IPS DF 4.7 (cell line): ENCODE measurements at regions not wholly inside any gene's neighbourhood (a gene's known extent, or its start where the extent isn't known, plus 50 kb on each side); places are given as distances from the start of the nearest gene placed in this dataset.

ENCODE experiments used
- DNase-seq: peaks from one replicate; pipeline ENCODE4 v3.0.0-alpha.2; 2013; ENCODE audit warnings: low spot score; ENCODE audit errors: extremely low read depth

DNA sequence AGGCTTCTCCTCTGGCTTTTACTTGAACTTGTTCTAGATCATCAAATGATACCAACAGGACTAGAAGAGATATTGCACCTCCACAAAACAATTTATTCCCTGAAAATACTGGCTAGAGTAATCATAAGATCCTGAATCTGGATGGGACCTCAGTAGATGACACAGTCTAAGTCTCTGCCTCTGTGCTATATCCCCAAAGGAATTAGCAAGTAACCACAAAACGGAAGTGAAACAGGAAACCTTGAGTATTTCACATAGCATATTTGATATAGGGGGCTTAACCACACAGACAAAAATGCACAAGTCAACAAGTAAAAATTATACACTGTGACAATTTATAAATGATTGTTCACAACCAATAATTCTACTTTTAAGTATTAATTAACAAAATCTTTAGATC is 456.9 kb upstream of the TNP1 start:
- no peak for DNase-seq

DNA sequence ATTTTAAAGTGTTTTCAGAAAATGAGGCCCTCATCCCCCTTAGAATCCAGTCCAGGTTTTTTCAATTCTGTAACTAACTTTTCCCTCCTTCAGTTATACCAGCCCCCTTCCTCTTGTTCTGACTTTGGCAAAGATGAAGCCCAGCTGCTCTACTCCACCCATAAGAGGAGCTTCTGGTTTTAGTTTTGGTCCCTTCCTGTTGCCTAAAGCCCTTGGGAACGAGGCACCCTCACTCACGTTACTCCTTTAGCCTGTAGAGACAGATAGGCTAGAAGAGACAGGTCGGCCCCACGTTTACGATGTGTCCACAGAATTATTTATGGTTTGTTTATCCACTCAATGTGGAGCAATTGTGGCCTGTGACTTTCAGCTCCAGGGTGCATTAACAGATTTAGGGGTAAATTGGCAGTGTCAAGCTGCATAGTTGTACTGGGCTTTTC is 454.2 kb upstream of the TNP1 start:
- no peak for DNase-seq

DNA sequence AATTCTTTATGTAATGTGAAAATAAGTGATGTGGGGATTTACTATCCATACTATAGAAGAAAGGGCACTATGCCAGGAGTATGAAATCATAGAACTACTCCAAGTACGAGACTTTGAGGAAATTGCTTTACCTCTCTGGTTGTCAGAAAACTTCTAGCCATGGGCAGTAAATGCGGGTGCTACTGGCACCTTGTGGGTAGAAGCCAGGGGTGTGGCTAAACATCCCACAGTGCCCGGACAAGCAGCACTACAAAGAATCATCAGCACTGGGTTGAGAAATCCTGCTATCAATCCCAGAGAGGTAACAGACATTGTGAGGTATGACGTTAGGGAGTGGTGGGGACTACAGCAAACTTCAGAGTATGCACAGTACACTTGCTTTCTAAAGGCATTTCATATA is 453.5 kb upstream of the TNP1 start:
- DNase-seq: no peak

DNA sequence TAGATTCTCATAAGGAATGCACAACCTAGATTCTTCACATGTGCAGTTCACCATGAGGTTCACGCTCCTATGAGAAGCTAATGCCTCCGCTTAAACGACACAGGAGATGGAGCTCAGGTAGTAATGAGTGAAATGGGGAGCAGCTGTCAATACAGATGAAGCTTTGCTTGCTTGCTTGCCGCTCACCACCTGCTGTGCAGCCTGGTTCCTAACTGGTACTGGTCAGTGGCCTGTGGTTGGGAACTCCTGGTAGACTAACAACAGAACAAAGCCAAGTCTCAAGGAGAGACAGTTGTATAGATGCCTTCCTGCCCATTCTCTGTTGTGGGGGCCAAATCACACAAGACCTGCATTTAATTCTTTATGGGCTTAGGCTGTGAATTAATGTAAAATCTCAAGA is 449.2 kb upstream of the TNP1 start:
- no peak for DNase-seq

DNA sequence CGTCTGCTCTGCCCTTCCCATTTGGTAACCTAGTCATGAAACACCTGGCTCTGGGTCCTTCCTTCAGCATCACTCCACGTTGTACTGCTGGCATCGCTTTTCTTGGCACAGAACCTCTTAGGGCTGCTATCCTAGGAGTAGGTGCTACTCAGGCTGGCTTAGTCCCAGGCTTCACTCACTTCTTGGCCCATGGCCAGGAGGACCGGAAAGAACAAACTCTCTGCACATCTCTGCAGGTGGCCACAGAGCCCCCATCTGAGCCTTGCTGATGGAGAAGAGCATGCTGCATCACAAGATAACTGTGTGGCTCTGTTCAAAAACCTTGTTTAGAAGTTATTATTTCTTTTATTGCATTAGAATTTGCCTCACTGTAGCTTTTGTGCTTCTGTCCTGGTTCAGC is 447.2 kb upstream of the TNP1 start:
- no peak for DNase-seq

DNA sequence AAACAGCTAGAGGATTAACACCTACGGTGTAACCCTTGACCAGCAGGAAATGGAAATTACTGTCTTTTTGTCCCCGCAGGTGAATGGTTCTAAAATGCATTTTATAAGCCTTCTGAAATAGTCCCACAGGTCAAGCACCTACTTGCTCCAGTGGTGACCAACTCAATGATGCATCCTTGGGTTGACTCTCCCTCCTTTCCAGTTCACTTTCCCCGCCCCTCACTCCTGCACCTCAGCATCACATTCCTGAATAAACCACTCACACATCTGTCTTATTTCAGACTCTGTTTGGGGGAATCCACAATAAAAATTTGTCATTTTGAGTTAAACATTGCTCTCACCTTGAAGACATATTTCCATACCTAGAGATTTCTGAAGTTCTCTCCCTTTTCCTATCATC is 446.0 kb upstream of the TNP1 start:
- DNase-seq: no peak

DNA sequence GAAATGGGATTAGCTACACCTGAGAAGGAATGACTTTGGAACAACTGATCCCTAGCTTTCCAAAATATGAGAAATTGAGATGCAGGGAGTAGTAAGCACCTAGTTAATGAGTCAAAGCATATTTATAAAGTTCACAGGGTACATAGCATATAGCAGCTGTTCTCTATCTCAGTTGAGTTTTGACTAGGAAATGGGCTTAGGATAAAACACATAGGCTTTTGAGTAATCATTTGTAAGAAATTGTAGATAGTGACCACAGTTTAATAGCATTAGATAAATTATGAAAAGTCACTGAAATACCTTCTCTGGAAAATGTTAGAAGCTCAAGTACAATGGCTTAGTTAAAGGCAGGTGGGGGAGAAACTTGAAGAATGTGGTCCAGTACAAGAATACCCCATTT is 444.7 kb upstream of the TNP1 start:
- no peak for DNase-seq

DNA sequence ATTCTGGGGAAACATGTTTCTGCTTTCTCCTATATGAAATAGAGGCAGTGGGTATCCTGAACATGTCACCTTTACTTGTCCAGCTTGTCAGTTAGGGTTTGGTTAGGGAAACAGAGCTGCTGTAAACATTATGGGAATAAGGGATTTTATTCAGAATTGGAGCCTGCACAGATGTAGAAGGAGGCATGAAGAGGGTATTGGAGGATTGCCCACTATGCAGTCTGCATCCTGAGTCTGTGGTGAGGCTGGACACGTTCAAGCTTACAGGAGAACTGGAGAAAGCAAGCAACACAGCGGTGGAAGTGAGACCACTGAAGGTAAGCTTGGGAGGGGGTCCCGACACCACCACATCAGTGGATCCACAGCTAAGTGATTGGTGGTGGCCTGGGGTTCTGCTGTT is 443.0 kb upstream of the TNP1 start:
- DNase-seq: no peak

DNA sequence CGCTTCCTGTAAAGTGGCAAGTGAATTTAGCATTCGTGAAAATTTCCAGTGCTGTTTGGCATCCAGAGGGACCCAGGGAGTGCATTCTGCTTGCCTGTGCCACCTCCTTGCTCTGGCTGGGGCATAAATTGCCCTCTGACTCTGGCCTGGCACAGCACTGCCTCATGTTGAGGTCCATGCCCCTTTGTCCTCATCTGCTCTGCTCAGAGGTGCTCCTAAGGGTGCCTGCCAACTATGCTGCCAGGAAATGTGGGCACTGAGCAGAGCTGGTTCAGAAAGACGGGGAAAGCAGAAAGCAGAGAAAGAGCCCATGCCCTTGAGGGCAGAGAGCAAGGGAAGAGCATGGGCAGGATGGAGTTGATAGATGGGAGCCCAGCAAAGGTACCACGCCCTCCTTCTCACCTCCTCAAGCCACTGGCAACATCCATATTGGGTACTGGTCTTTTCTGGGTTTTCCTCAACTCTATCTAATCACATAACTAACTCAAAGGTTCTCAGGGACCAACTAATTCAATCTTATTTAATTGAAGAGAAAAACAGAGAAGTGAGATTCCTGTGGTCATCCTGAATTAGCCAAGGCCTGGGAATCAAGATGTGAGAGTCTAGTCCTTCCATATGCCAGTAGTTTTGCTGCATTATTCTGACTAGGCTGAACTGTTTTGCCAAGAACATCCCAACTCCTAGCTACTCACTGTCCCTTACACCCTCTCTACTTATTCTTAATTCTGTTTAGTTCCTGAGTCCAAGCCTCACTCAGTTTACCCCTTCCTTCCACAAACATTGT is 441.5 kb upstream of the TNP1 start:
- DNase-seq: no peak

DNA sequence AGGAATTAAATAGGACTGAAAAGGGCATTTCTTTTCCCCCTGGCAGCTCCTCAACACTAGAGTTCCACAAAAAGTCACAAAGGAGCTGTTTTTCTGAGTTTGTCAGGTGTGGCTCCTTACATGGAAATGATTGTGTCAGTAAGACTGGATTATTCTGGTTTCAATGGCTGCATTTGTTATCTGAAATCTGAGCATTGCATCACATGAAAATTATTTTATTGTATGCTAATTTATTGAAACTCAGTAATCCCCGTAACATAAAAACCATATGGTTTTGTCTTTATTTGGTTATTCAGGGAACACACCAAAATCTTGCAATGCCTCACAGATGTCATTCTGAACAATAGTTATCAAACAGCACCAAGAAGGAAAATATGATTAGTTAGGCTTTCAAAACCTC is 439.7 kb upstream of the TNP1 start:
- no peak for DNase-seq

DNA sequence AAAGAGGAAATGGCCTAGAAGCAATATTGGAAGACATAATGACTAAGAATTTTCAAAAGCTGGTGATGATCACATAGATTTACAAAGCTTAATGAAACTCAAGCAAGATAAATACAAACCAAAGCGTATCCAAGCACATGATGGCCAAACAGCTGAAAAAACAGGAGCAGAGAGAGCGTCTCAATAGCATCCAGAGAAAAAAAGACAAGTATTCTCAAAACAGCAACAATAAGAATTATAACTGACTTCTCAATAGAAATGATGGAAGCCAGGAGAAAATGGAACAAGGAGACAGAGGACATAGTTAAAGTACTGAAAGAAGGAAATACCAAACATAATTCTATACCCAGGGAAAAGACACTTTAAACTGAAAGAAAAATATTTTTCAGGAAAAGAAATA is 437.2 kb upstream of the TNP1 start:
- no peak for DNase-seq

DNA sequence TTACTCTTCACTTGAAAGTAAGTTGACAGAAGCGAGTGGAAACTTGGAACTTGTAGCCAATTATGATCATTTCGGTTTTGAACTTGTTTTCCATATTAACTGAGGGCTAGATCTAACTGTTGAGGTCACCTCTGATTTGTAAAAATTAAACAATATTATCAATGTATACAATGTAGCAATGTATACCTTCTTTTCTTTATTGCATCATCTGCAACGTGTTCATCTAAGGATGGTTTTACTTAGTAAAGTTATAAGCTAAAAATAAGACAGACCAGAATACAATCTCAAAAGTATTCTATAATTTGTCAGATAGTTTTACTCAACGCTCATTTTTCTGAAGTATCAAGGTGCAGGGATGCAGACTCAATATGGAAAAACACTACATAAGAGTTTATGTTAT is 435.0 kb upstream of the TNP1 start:
- no peak for DNase-seq

DNA sequence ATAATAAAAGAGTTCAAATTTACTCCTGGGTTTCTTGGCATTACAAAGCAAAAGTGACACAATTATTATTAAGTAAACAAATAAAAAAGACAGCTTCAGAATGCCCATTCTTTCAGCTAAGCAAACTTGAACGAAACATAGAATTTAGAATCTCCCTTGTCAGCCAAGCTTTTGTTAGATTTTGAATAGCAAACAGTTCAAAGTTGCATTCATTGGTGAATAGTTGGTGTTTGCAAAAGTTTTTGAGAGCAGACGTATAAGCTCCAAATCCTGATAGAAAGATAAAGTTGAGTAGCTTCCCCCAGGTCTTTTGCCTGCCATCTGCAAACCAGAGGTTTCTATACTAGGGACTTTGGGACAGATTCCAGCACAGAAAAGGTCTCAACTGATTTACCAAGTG is 434.3 kb upstream of the TNP1 start:
- DNase-seq: no peak

DNA sequence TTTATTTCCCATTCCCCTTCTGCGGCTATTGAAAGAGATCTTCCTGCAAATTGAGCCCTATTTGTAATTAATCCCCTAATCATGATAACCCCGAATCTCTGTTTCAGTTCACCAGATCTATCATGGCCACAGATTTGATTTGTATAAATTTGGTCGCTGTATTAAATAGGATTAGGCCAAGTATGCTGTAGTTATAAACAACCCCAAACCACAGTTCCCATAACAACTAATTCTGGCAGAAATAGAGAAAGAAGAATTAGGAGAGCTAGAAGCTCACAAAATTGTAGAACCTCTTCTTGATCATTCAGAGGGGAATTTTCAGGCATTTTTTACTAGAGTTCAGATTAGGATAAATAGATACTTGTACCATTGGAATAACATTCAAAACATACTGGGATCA is 433.7 kb upstream of the TNP1 start:
- no peak for DNase-seq

DNA sequence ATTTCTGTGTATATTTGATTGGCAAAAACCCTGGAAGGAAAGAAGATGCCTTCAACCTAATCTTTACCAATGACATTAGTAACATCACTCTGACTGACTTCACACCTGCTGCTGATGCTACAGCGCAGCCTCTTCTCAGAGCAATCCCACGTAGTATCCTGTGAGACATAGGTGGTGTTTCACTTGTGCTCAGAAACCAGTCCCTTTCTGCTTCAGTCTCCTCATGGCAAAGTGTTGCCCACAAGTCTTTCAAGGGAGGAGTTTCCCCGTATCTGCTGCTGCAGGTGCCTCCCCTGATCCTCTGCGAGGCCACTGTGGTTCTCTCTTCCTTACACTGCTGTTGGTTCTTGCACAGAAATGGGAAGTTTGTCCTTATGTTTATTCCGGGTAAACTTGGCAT is 433.2 kb upstream of the TNP1 start:
- DNase-seq: no peak

DNA sequence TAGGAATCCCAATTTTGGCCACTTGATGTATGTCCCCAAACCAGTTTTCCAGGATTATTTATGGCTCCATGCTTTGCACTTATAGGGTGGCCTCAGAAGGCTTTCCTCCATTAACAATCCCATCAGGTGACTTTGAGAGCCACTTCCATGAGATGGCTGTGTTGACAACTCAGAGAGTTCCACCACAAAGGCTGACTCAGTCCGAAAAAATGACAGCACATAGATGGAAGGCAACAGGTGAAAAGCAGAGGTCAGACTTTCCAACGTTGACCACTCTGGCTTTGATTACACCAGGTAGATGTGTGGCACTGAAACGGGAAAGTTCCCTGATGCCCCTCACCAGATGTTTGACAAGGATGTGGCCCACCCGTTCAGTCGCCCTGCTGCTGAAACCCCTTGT is 431.4 kb upstream of the TNP1 start:
- no peak for DNase-seq

DNA sequence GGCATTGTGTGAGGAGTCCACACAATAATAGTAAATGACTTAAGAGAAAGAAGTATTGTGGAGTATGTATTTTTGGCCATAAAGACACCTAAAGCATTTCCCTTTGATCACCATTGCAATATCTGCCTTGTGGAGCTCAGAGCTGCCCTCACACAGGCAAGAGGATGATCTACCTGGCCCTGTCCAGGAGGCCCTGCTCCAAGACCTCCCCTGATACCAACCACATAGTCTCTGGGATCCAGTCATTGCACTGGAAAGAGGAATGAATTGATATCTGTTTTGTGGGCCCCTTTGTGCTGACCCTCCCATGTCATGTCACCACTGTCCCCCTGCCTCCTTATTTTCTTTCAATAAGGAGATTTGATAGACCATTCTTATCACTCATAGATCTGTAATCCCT is 430.6 kb upstream of the TNP1 start:
- no peak for DNase-seq

DNA sequence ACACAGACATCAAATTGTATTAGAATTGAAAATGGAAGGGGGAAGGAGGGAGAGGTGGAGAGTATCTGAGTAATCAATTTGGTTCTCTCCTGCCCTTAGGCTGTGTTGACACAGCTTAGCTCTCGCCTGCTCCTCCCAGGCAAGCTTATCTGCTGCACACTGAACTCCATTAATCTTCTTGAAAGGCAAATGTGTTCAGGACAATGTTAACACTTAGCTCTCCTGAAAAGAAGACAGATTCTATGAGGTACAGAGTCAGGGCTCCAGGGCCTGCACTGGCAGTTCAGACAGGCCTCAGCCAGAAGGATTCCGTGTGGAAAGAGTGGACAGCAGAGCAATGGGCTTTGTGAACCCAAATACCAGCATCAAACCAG is 430.0 kb upstream of the TNP1 start:
- no peak for DNase-seq

DNA sequence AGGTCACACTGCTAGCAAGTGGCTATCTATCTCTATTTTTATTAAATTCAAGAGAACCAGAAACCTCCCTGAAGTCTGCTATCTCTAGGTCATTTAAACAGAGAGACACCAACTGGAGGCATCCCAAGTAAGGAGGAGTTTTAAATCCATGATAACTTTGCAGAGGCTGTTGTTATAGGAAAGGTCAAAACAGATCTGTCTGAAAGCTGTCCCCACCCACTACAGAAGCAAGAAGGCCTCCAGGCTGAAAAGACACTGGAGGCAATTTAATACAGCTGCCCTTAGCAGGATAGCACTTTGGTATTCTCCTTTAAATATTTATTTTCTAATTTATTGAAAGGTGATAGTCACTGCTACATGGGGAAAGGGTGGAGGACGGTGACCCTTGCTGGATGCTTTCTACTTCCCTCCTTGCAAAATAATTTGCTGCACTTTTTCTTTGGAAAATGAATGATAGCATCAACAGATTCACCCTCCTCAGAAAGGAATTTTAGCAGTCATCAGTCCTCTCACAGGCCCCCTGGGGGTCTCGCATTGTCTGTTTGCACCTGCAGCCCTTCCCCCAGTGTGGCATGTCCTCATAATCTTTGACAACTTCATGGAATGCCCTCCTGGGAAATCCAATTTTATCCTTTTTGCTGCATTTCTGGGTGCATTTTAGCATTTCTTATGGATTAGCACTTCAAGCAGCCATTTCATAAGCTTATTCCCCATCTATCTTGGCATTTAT is 429.5 kb upstream of the TNP1 start:
- no peak for DNase-seq

DNA sequence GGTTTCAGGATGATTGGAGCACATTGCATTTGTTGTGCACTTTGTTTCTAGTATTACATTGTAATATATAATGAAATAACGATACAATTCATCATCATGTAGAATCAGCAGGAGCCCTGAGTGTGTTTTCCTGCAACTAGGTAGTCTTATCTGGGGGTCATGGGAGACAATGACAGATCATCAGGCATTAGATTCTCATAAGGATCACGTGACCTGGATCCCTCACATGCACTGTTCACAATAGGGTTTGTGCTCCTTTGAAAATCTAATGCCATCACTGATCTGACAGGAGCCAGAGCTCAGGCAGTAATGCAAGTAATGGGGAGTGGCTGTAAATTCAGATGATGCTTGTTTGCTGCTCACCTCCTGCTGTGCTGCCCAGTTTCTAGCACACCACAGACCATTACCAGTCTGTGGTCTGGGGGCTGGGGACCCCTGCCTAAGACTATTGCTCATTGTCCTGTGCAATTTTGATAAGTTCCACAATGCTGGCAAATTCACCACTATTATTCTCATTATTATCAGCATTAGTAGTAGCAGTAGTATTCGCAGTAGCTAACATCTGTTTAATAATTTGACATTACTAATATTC is 428.7 kb upstream of the TNP1 start:
- DNase-seq: no peak

DNA sequence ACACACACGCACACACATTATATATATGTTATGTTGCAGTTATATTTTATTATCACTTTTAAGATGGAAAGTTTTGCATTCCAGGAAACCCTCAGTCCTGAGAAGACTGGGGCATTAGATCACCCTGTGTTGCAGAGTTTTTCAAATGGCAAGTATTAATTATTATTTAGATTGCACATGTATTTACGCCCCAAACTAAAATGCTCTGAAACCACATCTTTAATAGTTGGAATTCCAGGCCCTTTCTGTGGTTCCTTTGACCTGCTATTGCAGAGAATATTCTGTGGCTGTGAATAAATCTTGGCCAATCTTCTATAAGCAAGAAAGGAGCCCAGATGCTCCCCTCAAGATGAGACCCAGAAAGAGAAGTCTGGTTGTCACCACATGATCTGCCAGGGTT is 427.0 kb upstream of the TNP1 start:
- DNase-seq: no peak

DNA sequence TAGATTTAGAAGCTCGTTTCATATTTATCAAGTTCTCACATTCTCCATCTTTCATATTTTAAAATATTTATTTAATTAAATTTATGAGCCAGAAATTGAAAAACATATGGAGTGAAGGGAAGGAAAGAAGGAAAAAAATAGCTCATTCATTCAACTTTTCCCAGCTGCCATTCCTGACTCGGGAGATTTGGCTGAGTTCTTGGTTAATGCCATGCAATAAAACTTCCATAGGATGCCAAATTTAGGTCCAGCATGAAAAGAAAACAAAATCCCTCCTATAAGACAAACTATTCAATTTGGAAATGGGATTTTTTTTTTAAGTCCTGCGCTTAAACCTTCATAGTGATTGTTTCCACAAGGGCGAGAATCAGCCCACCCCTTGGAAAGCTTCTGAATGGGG is 426.1 kb upstream of the TNP1 start:
- DNase-seq: no peak

DNA sequence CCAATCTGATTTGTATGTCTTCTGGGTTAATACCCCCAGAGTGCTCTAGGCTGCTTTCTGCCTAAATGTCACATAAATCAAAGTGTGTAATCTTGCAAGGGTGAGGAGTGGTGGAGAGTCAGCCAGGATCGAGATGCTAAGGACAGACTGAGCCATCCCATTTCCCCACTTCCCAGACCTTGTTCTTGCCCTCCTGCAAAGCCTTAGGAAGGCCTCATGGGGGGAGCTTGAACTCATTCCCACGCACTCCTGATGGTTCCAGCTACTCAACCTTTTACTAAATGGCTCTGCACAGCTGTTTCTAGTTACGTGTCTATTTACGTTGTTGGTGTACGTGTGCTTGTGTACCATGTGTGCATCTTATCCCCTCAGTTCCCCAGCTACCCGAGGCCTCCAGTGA is 423.6 kb upstream of the TNP1 start:
- no peak for DNase-seq
